H9 (cell line): ENCODE measurements at regions not wholly inside any gene's neighbourhood (a gene's known extent, or its start where the extent isn't known, plus 50 kb on each side); places are given as distances from the start of the nearest gene placed in this dataset.

ENCODE experiments used
- DNase-seq: peaks from one replicate; pipeline ENCODE4 v3.0.0-alpha.2; 2017
- H2AFZ ChIP-seq: one replicate; pipeline ENCODE4 v1.6.1; 2013; ENCODE audit warnings: mild to moderate bottlenecking, low read length, control low read depth, moderate library complexity
- H2AK5ac ChIP-seq: 2 replicates; pipeline ENCODE4 v1.6.1; 2013; ENCODE audit warnings: low read length, control low read depth, mixed read lengths; ENCODE audit not compliant: insufficient read length
- H2BK120ac ChIP-seq: one replicate; pipeline ENCODE4 v1.6.1; 2013; ENCODE audit warnings: low read depth, mild to moderate bottlenecking, low read length, control low read depth, inconsistent platforms; ENCODE audit not compliant: poor library complexity, severe bottlenecking
- H2BK12ac ChIP-seq: 2 replicates; pipeline ENCODE4 v1.6.1; 2013; ENCODE audit warnings: low read length, control low read depth, mixed read lengths, low read depth; ENCODE audit not compliant: insufficient read length
- H2BK15ac ChIP-seq: 2 replicates; pipeline ENCODE4 v1.6.1; 2013; ENCODE audit warnings: low read depth, low read length, control low read depth
- H2BK20ac ChIP-seq: one replicate; pipeline ENCODE4 v1.6.1; 2013; ENCODE audit warnings: low read depth, mild to moderate bottlenecking, low read length, control low read depth, inconsistent platforms; ENCODE audit not compliant: poor library complexity, severe bottlenecking
- H2BK5ac ChIP-seq: 2 replicates; pipeline ENCODE4 v1.6.1; 2013; ENCODE audit warnings: low read length, control low read depth, mixed read lengths; ENCODE audit not compliant: insufficient read length
- H3K14ac ChIP-seq: 2 replicates; pipeline ENCODE4 v1.6.1; 2013; ENCODE audit warnings: low read length, control low read depth; ENCODE audit not compliant: insufficient read depth
- H3K18ac ChIP-seq: 2 replicates; pipeline ENCODE4 v1.6.1; 2013; ENCODE audit warnings: low read depth, mild to moderate bottlenecking, mixed read lengths, low read length, control low read depth; ENCODE audit not compliant: insufficient read length
- H3K23ac ChIP-seq: 2 replicates; pipeline ENCODE4 v1.6.1; 2013; ENCODE audit warnings: low read length, control low read depth, mixed read lengths, low read depth; ENCODE audit not compliant: insufficient read length
- H3K23me2 ChIP-seq: 2 replicates; pipeline ENCODE4 v1.6.1; 2013; ENCODE audit warnings: low read depth, mild to moderate bottlenecking, mixed read lengths, low read length, control low read depth; ENCODE audit not compliant: insufficient read length, poor library complexity, severe bottlenecking
- H3K27ac ChIP-seq: 2 replicates; pipeline ENCODE4 v1.5.1; 2013; ENCODE audit warnings: low read length, control low read depth, mixed read lengths, low read depth; ENCODE audit not compliant: insufficient read length
- H3K27me3 ChIP-seq: 2 replicates; pipeline ENCODE4 v1.6.1; 2013; ENCODE audit warnings: low read length, control low read depth, inconsistent platforms; ENCODE audit not compliant: insufficient read depth
- H3K4ac ChIP-seq: 2 replicates; pipeline ENCODE4 v1.6.1; 2013; ENCODE audit warnings: low read depth, mild to moderate bottlenecking, control low read depth, inconsistent platforms, low read length, moderate library complexity
- H3K4me1 ChIP-seq: 2 replicates; pipeline ENCODE4 v1.6.1; 2013; ENCODE audit warnings: low read length, control low read depth, inconsistent platforms; ENCODE audit not compliant: insufficient read depth
- H3K4me2 ChIP-seq: 2 replicates; pipeline ENCODE4 v1.6.1; 2013; ENCODE audit warnings: low read length, control low read depth, mixed read lengths; ENCODE audit not compliant: insufficient read length, insufficient read depth
- H3K56ac ChIP-seq: 2 replicates; pipeline ENCODE4 v1.6.1; 2013; ENCODE audit warnings: low read depth, mild to moderate bottlenecking, mixed read lengths, low read length, control low read depth; ENCODE audit not compliant: insufficient read length
- H3K79me1 ChIP-seq: 2 replicates; pipeline ENCODE4 v1.6.1; 2013; ENCODE audit warnings: low read depth, mild to moderate bottlenecking, moderate library complexity, low read length, control low read depth, inconsistent platforms; ENCODE audit not compliant: insufficient read depth, poor library complexity, severe bottlenecking
- H3K79me2 ChIP-seq: 2 replicates; pipeline ENCODE4 v1.6.1; 2013; ENCODE audit warnings: low read length, control low read depth, inconsistent platforms; ENCODE audit not compliant: insufficient read depth
- H3K9ac ChIP-seq: 2 replicates; pipeline ENCODE4 v1.6.1; 2013; ENCODE audit warnings: low read length, control low read depth, mixed read lengths; ENCODE audit not compliant: insufficient read length; ENCODE audit errors: extremely low read depth
- H3K9me3 ChIP-seq: one replicate; pipeline ENCODE4 v1.6.1; 2013; ENCODE audit warnings: low read depth, low read length, inconsistent platforms; ENCODE audit not compliant: control insufficient read depth
- H3T11ph ChIP-seq: one replicate; pipeline ENCODE4 v1.6.1; 2013; ENCODE audit warnings: mild to moderate bottlenecking, low read length, control low read depth, inconsistent platforms
- H4K20me1 ChIP-seq: one replicate; pipeline ENCODE4 v1.6.1; 2013; ENCODE audit not compliant: control insufficient read depth, insufficient read length, insufficient read depth
- H4K5ac ChIP-seq: 2 replicates; pipeline ENCODE4 v1.6.1; 2013; ENCODE audit warnings: low read depth, mild to moderate bottlenecking, mixed read lengths, low read length, control low read depth; ENCODE audit not compliant: insufficient read length
- H4K8ac ChIP-seq: replicated peaks from 2 replicates; pipeline ENCODE4 v1.6.1; 2013; ENCODE audit warnings: low read length, control low read depth, mixed read lengths, low read depth; ENCODE audit not compliant: insufficient read length
- H4K91ac ChIP-seq: 2 replicates; pipeline ENCODE4 v1.6.1; 2013; ENCODE audit warnings: low read depth, mild to moderate bottlenecking, moderate library complexity, mixed read lengths, low read length, control low read depth; ENCODE audit not compliant: insufficient read length
- H3K27ac Mint-ChIP-seq, 3 experiments: 2 replicates in 2 of 3; 3 replicates in 1 of 3; pipeline ENCODE4 v1.8.0; 2020 to 2021; ENCODE audit warnings: mixed read lengths in 3 of 3, mild to moderate bottlenecking in 1 of 3, moderate library complexity in 1 of 3
- H3K27me3 Mint-ChIP-seq: 2 replicates; pipeline ENCODE4 v1.8.0; 2021; ENCODE audit warnings: low read depth, mild to moderate bottlenecking, moderate library complexity, mixed read lengths
- H3K36me3 Mint-ChIP-seq, 3 experiments: 2 replicates in 2 of 3; 3 replicates in 1 of 3; pipeline ENCODE4 v1.8.0; 2020 to 2021; ENCODE audit warnings: low read depth in 3 of 3, mixed read lengths in 3 of 3; ENCODE audit not compliant: insufficient read depth in 1 of 3
- H3K4me1 Mint-ChIP-seq, 2 experiments: 2 replicates each; pipeline ENCODE4 v1.8.0; 2020; ENCODE audit warnings: mixed read lengths in 2 of 2
- H3K4me3 Mint-ChIP-seq, 2 experiments: 2 replicates in 1 of 2; 3 replicates in 1 of 2; pipeline ENCODE4 v1.8.0; 2020 to 2021; ENCODE audit warnings: mild to moderate bottlenecking in 2 of 2, mixed read lengths in 2 of 2, moderate library complexity in 1 of 2
- H3K9me3 Mint-ChIP-seq, 2 experiments: 2 replicates in 1 of 2; 3 replicates in 1 of 2; pipeline ENCODE4 v1.8.0; 2020; ENCODE audit warnings: mild to moderate bottlenecking in 2 of 2, mixed read lengths in 2 of 2, moderate library complexity in 1 of 2
- CTCF ChIP-seq: fragments of 200-600 bp; sonication (generic); conservative IDR thresholded peaks from 3 replicates; pipeline ENCODE4 v1.8.0; 2021; ENCODE audit warnings: antibody characterized with exemption, mild to moderate bottlenecking
- WGBS: extraction: QIAGEN DNeasy Blood & Tissue Kit; methylation state at CpG from one replicate; pipeline ENCODE4 v1.1.7; 2013; ENCODE audit warnings: missing lambda C conversion rate, low lambda C conversion rate, mixed read lengths; ENCODE audit not compliant: insufficient read length; ENCODE audit errors: extremely low coverage; 5-methylcytosine and 5-hydroxymethylcytosine counted together

- no CpG with 5 or more reads among the region's 4 CpGs for WGBS
- Histone ChIP-seq H2BK5ac (no peak overlapping the region), H2AFZ (no peak overlapping the region), H3K14ac (no peak overlapping the region), H3K23me2 (no peaks in the 10 kb centered on the region), H3K4me1 (no peaks in the 10 kb centered on the region; the same call in 1 of the 2 replicates), H3T11ph (no peak overlapping the region), H3K56ac (no peak overlapping the region), H4K5ac (no peak overlapping the region), H2BK120ac (no peak overlapping the region), H3K4ac (no peak overlapping the region), H4K91ac (no peak overlapping the region), H3K27ac (no peak overlapping the region), H2BK12ac (no peak overlapping the region), H4K20me1 (no peaks in the 10 kb centered on the region), H3K9me3 (no peaks in the 10 kb centered on the region), H3K79me2 (no peaks in the 10 kb centered on the region), H3K9ac (no peak overlapping the region), H3K79me1 (no peaks in the 10 kb centered on the region), H3K23ac (no peak overlapping the region), H3K18ac (no peak overlapping the region), H3K27me3 (no peaks in the 10 kb centered on the region), H2BK15ac (no peak overlapping the region), H2BK20ac (no peak overlapping the region), H4K8ac (no peak overlapping the region), H2AK5ac (no peak overlapping the region), H3K4me2 (no peak overlapping the region)
- Mint-ChIP-seq H3K4me3 (no peak overlapping the region), H3K36me3 (no peaks in the 10 kb centered on the region), H3K27ac (peak overlapping the region in 1 of 3 experiments; percentile 57; a peak in 1 of 7 replicates), H3K9me3 (no peaks in the 10 kb centered on the region), H3K27me3 (no peaks in the 10 kb centered on the region), H3K4me1 (peaks cover 0 to 4% of the 10 kb centered on the region in 2 experiments; a peak in 2 of 4 replicates)
- DNase-seq, result no peak
- no peak for TF ChIP-seq CTCF
Observed at GRCh38 chr5:98519571-98519970, 253.9 kb upstream of the RGMB start.
